ENCODE measurements at regions not wholly inside any gene's neighbourhood (a gene's known extent, or its start where the extent isn't known, plus 50 kb on each side); places are given as distances from the start of the nearest gene placed in this dataset.

- no peaks in the 10 kb centered on the region for H3K79me2 ChIP-seq (ENCODE audit: control insufficient read depth in 1 of 2, insufficient read depth in 2 of 2, low read length in 2 of 2)
- no peaks in the 10 kb centered on the region for H3K79me1 ChIP-seq (ENCODE audit: low read depth, low read length)
- no peak overlapping the region for H3K9ac ChIP-seq (replicated peaks in 1 of 4; ENCODE audit: extremely low read depth in 1 of 4, low read depth in 3 of 4, low read length in 3 of 4)
- H3K18ac ChIP-seq (ENCODE audit: extremely low read depth, low read length), result no peak overlapping the region
- CTCF ChIA-PET (ENCODE audit: partially characterized antibody), result interaction anchor here (1.0 to 1.7 kb wide), 3 partner anchors 9 to 45 kb away, joined by 4 to 6 read pairs (median 5); no protein-coding TSS in a partner anchor
- no peak overlapping the region for H3K4me2 ChIP-seq (ENCODE audit: insufficient read depth in 1 of 2, low read depth in 2 of 2, low read length in 2 of 2)
- H3K27ac ChIP-seq (ENCODE audit: low read depth, low read length), result no peak overlapping the region
- no peak overlapping the region for H2AFZ ChIP-seq (ENCODE audit: low read length)
- no peak overlapping the region for H3K4me3 ChIP-seq (ENCODE audit: extremely low read depth in 1 of 4, insufficient read depth in 2 of 4, low read depth in 3 of 4, low read length in 4 of 4)
- H3K56ac ChIP-seq (replicated peaks; ENCODE audit: insufficient read length, low read depth, low read length), result no peak overlapping the region
- DNase-seq (ENCODE audit: low read depth in 1 of 2, low spot score in 2 of 2) (no peak), FAIRE-seq (no peak)
- no peak overlapping the region for H2AK5ac ChIP-seq (ENCODE audit: low read depth, low read length)
- H3K27me3 ChIP-seq (replicated peaks in 1 of 4; ENCODE audit: control insufficient read depth in 3 of 4, extremely low read depth in 1 of 4, insufficient read depth in 3 of 4, low read length in 3 of 4), result no peaks in the 10 kb centered on the region
- H2BK15ac ChIP-seq (ENCODE audit: low read length), result no peak overlapping the region
- H4K5ac ChIP-seq (ENCODE audit: insufficient read length, low read depth, low read length), result no peak overlapping the region
- no peaks in the 10 kb centered on the region for H4K20me1 ChIP-seq (replicated peaks in 1 of 2; ENCODE audit: control insufficient read depth in 1 of 2, insufficient read depth in 2 of 2, low read length in 2 of 2)
- POLR2A ChIA-PET (ENCODE audit: partially characterized antibody), result no interaction called here
- H4K91ac ChIP-seq (replicated peaks; ENCODE audit: insufficient read length, low read length), result no peak overlapping the region
- no peak overlapping the region for H3K14ac ChIP-seq (ENCODE audit: insufficient read length)
- no peak overlapping the region for H3K23ac ChIP-seq (ENCODE audit: insufficient read length)
- H4K8ac ChIP-seq (ENCODE audit: extremely low read depth, insufficient read depth, low read length), result no peak overlapping the region
- H2BK12ac ChIP-seq (ENCODE audit: low read depth, low read length), result no peak overlapping the region
- WGBS, 2 experiments (ENCODE audit: extremely low coverage in 1 of 2, insufficient coverage in 1 of 2, insufficient read length in 1 of 2, insufficient replicate concordance in 2 of 2, low coverage in 1 of 2, low lambda C conversion rate in 2 of 2, missing lambda C conversion rate in 1 of 2), result 88% methylated on average over 20 of the region's 20 CpGs; no CpG with 5 or more reads in 1 of the 2 experiments
- no peak overlapping the region for H3K4ac ChIP-seq (replicated peaks; ENCODE audit: insufficient read length, low read depth, low read length)
- H2BK120ac ChIP-seq (replicated peaks; ENCODE audit: low read depth, low read length), result no peak overlapping the region
- H3K36me3 ChIP-seq (ENCODE audit: control insufficient read depth in 2 of 4, insufficient read depth in 4 of 4, low read length in 3 of 4), result no peaks in the 10 kb centered on the region
- no peak overlapping the region for H2BK5ac ChIP-seq (ENCODE audit: low read depth, low read length)
- H3K4me1 ChIP-seq (replicated peaks in 1 of 4; ENCODE audit: control insufficient read depth in 3 of 4, insufficient read depth in 4 of 4, low read length in 3 of 4), result no peaks in the 10 kb centered on the region
- no peak overlapping the region for H2BK20ac ChIP-seq (ENCODE audit: low read length)
- H3K23me2 ChIP-seq (ENCODE audit: low read depth, low read length), result no peaks in the 10 kb centered on the region
- peaks cover 0 to 4% of the 10 kb centered on the region in 2 experiments; a peak in 1 of 4 replicates for H3K9me3 ChIP-seq (ENCODE audit: insufficient read depth in 2 of 2, low read depth in 1 of 2, low read length in 1 of 2)
- TF ChIP-seq ZNF274 (IDR thresholded peaks at IDR 0.05; ENCODE audit: borderline replicate concordance, extremely low read depth, low read length) (no peak), MAFK (IDR thresholded peaks at IDR 0.05; ENCODE audit: low read depth, low read length) (no peak), CHD2 (IDR thresholded peaks at IDR 0.05; ENCODE audit: low read length) (no peak), CEBPB (IDR thresholded peaks at IDR 0.05; ENCODE audit: low read depth, low read length) (no peak), YY1 (IDR thresholded peaks at IDR 0.05; ENCODE audit: low read depth, low read length) (no peak), SP4 (IDR thresholded peaks at IDR 0.05; ENCODE audit: low read length) (no peak), MAX (IDR thresholded peaks at IDR 0.05) (no peak), SIN3A (conservative IDR thresholded peaks at IDR 0.05 in 1 of 2, IDR thresholded peaks at IDR 0.05 in 1 of 2; ENCODE audit: low read depth in 1 of 2, low read length in 2 of 2) (no peak), POLR2A (IDR thresholded peaks at IDR 0.05; ENCODE audit: control extremely low read depth in 1 of 2, low read depth in 2 of 2, low read length in 2 of 2) (no peak), CREB1 (IDR thresholded peaks at IDR 0.05) (no peak), CBX5 (IDR thresholded peaks at IDR 0.05; ENCODE audit: low read depth, low read length) (no peak), SRF (IDR thresholded peaks at IDR 0.05; ENCODE audit: low read depth, low read length) (no peak), CBX8 (IDR thresholded peaks at IDR 0.05; ENCODE audit: borderline replicate concordance, low read depth, low read length) (no peak), SIX5 (IDR thresholded peaks at IDR 0.05; ENCODE audit: low read depth, low read length) (no peak)
Measured at GRCh38 chr14:99344051-99344758, 72.2 kb upstream of the BCL11B start.
